ENCODE measurements at regions not wholly inside any gene's neighbourhood (a gene's known extent, or its start where the extent isn't known, plus 50 kb on each side); places are given as distances from the start of the nearest gene placed in this dataset.

DNA sequence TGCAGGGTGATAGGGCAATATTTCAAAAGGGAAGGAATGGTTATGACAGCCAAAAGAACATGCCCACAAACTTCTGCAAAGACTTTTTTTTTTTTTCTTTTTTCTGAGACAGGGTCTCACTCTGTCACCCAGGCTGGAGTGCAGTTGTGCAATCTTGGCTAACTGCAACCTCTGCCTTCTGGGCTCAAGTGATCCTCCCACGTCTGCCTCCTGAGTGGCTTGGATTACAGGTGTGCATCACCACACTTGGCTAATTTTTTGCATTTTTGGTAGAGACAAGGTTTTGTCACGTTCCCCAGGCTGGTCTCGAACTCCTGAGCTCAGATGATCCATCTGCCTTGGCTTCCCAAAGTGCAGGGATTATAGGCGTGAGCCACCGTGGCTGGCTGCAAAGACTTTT lies 117.6 kb upstream of the ADGRF1 start:
- TF ChIP-seq, protein P1, sequence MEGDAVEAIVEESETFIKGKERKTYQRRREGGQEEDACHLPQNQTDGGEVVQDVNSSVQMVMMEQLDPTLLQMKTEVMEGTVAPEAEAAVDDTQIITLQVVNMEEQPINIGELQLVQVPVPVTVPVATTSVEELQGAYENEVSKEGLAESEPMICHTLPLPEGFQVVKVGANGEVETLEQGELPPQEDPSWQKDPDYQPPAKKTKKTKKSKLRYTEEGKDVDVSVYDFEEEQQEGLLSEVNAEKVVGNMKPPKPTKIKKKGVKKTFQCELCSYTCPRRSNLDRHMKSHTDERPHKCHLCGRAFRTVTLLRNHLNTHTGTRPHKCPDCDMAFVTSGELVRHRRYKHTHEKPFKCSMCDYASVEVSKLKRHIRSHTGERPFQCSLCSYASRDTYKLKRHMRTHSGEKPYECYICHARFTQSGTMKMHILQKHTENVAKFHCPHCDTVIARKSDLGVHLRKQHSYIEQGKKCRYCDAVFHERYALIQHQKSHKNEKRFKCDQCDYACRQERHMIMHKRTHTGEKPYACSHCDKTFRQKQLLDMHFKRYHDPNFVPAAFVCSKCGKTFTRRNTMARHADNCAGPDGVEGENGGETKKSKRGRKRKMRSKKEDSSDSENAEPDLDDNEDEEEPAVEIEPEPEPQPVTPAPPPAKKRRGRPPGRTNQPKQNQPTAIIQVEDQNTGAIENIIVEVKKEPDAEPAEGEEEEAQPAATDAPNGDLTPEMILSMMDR (conservative IDR thresholded peaks at IDR 0.05): no peak
- TF ChIP-seq ZFX (IDR thresholded peaks at IDR 0.05): no peak

Measured in C4-2B (cell line).